HG03342 (cell line): ENCODE measurements at regions not wholly inside any gene's neighbourhood (a gene's known extent, or its start where the extent isn't known, plus 50 kb on each side); places are given as distances from the start of the nearest gene placed in this dataset.

Source experiments
- ATAC-seq: cut with Tn5 transposase; IDR thresholded peaks from one replicate; pipeline ENCODE4 v1.9.1; 2021; ENCODE audit warnings: mild to moderate bottlenecking, moderate library complexity; ENCODE audit not compliant: unreplicated experiment

DNA sequence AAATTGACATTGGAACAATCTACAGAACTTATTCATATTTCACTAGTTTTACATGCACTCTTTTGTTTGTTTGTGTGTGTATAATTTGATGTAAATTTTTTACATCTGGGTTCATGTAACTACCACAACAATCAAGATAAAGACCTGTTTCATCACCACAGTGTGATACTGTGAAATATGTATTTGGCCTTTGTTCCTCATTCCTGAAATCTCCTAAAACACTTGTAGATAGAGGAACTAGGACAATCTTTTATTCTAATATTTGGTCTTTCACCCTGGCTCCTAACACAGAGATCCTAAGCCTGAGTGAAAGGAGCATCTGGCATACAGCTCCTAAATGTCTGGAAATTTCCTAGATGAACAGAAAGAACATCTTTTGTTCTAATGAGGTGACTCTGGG lies 155.0 kb upstream of the GPR149 start:
- ATAC-seq: no peak

DNA sequence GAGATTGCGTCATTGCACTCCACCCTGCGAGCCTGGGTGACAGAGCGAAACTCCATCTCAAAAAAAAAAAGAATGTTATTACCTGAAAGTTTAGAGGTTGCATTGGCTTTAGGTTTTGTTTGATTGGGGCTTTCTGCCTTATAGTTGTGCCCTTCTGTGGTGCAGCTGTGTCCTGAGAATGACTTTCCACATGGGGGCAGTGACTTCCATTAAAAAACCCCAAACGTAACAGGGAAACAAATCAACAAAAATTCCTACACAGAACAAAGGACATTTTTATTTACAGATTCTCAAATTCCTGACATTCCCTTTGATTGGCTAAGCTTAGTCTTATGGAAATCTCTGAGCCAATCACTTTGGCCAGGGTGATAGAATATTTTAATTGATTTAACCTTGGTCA lies 154.1 kb upstream of the GPR149 start:
- ATAC-seq: no peak

DNA sequence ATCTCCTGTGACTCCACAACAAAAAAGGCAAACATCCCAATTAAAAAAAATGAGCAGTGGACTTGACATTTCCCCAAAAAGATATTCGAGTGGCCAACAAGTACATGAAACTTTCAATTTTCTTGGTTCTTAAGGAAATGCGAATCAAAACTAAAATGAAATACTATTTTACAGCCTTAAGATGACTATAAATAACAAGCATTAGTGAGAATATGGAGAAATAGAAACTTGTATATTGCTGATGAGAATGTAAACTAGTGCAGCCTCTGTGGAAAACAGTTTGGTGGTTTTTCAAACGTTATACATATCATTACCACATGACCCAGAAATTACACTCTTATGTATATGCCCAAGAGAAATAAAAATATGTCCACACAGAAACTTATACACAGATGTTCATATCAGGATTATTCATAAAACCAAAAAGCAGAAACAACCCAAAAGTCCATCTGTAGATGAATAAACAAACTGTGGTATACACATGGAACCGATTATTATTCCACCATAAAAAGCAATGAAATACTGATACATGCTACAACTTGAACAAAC lies 153.2 kb upstream of the GPR149 start:
- ATAC-seq: no peak

DNA sequence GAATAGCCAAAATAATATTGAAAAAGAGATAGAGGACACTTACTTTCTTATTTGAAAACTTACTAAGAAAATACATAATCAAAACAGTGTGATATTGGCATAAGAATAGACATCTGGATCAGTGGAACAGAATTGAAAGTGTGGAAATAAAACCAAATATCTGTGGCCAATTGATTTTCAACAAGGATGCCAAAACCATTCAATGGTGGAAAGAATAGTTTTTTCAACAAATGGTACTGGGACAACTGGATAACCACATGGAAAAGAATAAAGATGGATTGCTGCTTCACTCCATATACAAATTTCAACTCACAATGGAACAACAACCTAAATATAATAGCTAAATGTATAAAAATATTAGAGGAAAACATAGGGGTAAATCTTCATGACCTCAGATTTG lies 152.5 kb upstream of the GPR149 start:
- no peak for ATAC-seq

DNA sequence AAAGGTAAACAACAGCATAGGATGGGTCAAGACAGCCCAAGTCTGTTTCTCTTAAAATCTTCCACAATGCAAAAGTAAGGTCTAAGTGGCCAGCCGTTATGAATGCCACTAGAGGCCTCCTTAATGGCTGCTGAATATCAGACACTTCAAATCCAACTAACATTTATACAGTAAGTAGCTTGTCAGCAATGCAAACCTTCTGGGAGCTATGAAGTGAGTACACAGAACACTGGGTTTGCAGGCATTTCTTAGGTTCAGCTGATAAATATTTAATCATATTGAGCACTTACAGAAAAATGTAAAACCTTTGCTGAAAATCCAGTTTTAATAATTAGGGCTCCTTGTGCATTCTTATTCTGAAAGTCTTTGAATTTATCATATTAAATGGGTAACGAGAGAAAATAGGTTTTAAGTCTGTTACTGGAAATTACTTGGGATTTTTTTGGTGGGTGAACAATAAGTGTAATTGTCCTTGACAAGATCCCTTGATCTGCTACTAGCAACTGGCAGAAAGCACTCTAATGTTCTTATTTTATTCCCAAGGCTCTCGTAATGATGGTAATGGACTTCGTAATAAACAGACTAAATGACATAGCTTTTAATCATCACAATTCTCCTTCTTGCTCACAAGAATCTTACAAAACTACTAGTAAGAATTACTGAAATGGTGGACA lies 141.7 kb upstream of the GPR149 start:
- no peak for ATAC-seq

DNA sequence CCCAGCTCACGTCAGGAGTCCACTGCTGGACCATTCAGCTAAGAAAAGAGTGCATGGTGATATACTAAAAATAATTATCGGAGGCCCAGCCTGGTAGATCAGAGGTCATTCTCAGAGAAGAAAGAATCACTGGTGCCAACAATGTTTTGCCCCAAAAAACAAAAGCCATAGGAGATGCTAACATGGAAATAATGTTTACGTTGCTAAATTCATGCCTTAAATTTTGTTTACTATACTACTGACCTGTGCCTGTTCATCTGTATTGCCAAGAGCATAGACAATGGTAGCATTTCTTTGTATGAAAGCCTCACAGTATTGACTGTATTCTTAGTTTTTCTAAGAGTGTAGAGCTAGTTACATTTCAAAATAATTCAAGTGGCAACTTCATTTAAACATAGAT lies 138.1 kb upstream of the GPR149 start:
- no peak for ATAC-seq

DNA sequence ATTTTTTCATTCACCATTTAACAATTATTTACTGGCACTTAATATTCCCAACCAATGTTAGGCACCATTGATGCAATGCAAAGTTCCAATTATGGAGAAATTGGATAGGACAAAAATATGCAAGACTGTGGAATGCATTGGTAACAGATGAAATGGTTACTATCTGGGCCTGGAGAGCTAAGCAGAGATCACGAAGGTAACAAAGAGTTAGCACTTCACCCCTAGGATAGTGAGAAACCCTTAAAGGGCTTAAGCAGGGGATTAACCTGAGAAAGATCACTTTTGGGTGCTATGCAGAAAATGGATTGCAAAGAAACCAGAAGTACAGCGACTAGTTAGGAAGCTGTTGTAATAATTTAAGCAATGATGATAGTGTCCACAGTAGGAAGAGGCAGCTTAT lies 129.6 kb upstream of the GPR149 start:
- ATAC-seq: no peak

DNA sequence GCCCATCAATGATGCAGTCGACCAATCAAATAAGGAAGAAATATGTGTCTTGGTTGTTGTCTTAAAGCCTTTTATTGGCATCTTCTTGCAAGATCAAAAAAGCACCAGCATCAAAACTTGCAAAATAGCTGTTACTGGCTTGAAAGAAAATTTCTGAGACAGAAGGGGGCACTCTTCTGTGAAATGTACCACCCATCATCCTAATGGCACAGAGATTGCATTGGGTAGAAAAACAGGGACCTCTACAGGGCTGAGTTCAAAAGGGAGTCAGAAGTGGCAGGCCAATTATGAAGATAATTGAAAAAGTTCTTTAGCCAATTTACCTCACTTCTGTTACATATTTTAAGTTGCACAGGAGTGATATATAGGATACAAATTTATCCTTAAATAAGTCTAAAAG lies 122.3 kb upstream of the GPR149 start:
- ATAC-seq: no peak

DNA sequence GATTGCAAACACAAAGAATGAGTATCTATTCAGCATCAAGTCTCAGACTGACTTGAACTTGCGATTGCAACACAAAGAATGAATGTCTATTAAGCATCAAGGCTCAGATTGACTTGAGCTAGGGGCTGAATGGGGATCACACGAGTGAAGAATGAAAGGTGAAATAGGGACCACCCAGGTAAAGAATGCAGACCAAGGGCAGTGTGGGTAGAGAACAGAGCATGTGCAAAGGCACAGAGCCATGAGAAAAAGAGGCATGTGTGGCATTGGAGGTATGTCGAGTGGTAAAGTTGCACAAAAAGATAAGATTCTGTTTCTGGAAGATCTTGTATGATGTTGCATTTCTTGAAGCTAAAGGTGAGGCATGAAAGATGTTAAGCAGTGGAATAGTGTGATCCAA lies 119.4 kb upstream of the GPR149 start:
- no peak for ATAC-seq

DNA sequence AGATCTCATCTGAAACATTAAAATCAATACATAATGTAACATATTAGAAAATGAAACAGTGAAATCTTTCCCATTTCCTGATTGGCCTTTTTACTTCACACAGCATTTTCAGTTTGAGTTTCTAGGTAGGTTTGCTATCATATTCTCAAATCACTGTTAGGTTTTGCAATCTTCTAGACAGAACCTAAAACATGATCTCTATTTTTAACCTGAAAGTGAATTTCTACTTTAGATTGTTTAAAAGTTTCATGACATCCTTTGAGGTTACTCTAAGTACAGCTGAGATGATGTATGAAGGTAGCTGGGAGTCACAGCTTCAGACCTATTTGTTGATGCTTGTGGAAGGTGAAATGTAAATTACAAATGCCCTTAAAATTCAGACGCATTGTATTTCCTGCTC lies 118.4 kb upstream of the GPR149 start:
- ATAC-seq: no peak

DNA sequence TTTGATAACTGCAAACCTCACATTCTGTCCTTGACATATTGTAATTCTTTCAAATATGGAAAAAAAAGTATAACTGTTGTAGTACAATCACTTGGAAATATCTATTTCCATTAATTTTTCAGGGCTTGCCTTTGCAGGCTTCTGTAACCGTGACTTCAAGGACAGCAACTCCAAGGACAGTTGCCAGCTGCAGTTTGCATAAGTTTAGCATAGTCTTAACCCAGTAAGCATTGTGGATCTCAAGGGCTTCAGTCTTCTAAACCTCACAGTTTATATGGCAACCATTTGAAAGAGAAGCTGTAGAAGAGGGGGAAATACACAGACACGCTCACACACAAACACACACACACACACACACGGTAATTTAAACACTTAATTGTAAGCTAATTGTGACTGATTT lies 112.8 kb upstream of the GPR149 start:
- ATAC-seq: no peak

DNA sequence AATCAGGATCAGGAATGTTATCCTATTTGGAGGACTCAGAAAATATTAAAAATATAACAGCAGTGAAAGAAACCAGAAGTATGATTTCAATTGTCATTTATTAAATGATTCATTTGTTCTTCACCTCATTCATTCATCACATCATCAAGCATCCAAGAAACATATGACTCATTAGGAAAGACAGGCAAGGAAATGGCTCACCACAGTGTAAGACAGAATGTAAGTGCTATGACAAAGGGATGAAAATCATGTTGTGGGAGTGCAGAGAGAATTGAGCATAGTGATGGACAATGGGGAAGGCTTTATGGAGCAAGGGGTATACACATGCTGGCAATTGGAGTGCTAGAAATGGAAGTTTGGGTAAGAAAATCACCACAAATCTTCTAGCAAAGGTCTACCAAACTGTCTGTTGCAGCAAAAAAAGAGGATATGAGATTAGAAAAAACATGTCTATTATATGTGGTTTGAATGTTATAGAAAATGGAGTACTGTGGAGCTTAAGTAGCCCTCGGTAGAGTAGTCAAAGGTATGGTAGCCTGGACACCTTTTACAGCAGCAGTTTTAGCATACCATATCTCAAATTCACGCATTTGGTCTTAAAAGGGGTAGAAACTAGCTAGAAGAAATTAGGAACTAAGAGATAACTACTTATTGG lies 111.1 kb upstream of the GPR149 start:
- ATAC-seq: no peak

DNA sequence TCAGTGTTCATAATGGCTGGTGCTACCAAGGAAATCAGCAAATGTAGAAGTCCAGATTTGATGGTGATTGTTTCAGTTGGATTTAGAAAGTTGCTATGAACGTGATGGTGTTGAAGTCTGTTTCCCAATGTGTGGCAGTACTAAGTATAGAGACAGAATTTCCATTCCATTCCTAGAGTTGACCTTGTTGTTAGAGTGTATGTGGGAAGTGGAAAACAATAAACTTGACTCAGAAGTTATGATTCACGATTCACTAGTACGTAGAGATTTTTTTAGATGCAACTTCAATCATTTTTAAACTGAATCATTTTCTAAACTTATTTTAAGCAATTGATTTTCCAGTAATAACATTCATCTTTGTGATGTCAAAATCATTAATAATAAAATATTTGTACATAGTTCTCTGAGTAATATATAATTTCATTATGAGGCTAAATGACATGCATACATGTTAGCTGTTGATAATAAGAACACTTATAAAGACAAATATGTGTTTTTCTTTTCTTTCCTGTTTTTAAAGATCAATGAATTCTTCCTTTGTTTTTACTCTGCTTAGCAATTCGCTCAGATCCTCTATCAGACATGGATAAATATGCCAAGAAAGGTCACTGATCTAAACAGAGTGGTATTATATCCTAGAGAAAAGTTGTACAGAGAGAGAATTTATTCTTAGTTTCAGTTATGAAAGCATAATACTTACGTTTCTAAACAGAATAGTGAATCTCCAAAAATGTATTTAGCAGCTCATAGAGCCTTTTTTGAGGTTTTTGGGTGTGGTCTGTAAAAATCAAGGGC lies 108.8 kb upstream of the GPR149 start:
- ATAC-seq: no peak

DNA sequence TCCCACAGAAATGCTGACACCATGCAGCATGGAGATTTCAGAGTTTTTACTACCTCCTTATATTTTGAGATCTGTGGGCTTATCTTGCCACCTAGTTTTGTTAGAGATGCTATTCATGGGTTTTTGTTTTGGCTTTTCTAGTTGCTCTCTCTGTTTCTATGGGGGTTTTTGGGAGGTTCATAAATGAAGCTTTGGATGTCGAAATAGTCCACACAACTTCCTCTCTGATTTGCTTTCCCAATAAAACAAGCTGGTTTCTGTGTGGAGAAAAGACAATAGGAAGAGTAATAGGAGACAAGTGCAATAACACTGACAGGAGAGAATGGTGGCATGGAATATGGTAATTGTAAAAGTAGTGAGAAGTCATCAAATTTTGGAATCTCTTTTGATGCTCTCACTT lies 106.8 kb upstream of the GPR149 start:
- no peak for ATAC-seq

DNA sequence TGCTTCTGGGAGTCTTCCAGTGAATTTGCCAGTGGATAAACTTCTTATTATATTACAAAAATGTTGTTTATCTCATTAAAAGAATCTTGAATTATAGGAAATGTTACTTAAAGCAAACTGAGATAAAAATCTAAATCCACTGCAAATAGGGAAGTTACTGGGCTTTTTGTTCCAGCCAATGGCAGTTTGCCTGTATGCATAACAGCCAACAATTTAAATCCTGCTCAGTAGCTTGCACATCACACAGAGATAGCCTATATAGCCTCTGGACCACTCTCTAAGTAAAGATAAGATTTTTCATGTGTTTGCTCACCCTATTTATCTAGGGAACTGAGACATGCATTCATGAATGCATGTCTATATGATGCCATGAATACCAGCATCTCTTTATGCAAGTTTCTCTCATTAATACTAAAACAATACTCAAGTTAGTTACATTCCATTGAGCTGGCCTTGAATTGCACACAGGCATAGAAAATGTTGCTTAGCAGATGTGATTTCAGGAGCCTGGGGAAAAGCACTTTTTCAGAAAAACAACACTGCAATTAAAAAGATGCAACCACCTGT lies 92.1 kb upstream of the GPR149 start:
- no peak for ATAC-seq

DNA sequence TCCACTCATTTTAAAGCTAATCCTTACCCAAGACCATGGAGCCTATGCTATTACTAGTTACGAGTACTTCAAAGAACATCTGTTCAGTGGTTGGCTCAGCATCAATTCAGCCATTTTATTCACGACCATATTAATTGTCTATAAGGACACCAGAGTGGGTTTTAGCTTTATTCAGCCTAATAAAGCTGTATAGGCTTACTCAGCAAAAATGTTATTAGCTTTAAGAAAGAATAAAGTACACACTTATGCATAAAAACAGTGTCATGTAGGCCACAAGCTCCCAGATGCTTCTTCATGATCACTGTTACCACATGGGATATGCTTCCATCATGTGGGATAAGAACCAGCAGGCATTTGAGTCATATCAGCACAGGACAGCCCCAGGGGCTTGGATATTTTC lies 87.4 kb upstream of the GPR149 start:
- no peak for ATAC-seq

DNA sequence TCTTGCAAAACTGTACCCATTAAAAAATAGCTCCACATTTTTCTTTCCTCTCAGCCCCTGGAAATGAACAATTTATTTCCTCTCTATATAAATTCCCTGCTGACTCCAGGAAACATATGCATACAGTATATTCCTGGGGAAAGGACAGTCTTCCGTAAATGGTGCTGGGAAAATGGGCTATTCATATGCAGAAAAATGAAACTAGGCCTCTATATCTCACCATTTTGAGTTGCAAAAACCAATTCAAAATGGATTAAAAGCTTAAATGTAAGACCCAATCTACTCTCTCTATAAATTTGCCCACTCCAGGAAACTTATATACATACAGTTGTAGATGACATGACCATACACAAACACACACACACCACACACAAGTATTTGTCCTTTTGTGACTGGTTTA lies 85.9 kb upstream of the GPR149 start:
- ATAC-seq: no peak

DNA sequence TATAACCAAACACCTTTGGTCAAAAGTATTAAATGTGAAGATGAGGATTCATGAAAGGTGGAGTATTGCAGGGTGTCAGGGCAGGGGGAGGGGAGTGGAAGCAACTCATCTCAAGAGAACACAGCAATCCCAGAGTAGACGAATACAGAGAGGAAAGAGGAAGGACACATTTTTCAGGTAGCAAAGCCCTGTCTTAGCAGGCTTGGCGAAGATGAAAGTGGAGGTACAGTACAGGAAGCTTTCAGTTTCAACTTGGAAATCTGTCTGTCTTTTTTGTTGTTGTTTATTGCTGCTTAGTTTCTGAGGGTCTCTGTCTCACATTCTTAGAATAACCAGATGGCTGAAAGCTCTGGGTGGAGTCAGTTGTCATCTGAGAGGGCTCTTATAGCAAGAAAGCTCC lies 80.8 kb upstream of the GPR149 start:
- no peak for ATAC-seq

DNA sequence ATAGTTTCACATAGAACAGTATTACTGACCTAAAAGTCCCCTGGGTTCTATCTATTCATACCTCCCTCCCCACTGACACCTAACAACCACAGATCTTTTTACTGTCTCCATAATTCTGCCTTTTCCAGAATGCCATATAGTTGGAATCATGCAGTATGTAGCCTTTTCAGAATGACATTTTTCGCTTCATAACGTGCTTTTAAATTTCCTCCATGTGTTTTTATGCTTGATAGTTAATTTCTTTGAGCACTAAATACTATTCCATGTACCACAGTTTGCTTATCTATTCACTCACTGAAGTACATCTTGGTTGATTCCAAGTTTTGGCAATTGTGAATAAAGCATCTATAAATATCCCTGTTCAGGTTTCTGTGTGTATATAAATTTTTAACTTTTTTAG lies 77.7 kb upstream of the GPR149 start:
- ATAC-seq: no peak

DNA sequence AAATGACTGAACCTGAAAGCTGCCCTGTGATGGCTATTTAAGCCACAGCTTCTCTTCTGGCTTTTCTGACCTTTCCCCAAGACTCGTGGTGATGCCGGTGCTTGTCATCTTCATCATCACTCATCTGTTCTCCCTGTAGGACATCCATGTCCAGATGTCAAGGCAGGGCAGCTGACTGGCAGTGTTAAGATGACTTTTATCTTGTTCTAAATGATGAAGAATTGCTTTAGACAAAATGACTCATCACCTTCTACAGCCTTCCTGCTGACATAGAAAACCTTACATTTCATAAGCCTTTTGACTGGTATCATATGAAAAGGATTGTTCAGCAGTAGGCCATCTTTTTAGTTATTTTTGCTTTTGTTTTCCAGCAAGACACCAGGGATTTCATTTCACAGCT lies 67.0 kb upstream of the GPR149 start:
- no peak for ATAC-seq

DNA sequence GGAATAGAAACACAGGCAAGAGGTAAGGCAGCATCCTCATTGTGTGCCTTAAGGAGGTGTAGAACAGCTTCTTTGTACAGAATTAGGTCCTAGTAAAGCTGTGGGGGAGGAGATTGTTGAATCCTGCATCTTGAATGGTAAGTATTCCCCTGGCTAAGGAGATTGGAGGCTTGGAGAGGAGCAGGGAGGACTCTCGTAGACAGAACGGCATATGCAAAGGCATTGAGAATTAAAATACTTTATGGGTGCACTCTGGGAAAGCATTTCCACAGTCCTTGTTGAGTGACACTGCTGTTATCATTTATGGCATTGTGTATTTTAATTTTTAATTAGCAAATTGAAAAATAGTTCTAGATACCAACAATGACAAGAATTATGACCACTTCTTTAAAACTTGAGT lies 66.5 kb upstream of the GPR149 start:
- ATAC-seq: no peak

DNA sequence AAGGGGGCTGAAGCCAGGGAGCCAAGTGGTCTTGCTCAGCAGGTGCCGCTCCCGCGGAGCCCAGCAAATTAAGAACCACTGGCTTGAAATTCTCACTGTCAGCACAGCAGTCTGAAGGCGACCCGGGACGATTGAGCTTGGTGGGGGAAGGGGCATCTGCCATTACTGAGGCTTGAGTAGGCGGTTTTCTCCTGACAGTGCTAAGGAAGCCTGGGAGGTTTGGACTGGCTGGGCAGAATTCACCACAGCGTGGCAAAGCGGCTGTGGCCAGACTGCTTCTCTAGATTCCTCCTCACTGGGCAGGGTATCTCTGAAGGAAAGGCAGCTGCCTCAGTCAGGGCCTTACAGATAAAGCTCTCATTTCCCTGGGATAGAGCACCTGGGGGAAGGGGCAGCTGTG lies 57.0 kb upstream of the GPR149 start:
- ATAC-seq: no peak
